Psoas muscle (tissue), 7 donors: ENCODE measurements at regions not wholly inside any gene's neighbourhood (a gene's known extent, or its start where the extent isn't known, plus 50 kb on each side); places are given as distances from the start of the nearest gene placed in this dataset.

Source experiments
- ATAC-seq, 4 donors: fragments of 200-7000 bp; cut with Tn5 transposase; one replicate each; pipeline ENCODE4 v1.9.1; 2020; ENCODE audit warnings: moderate library complexity in 3 of 4, mild to moderate bottlenecking in 2 of 4
- DNase-seq, 2 donors: peaks; one replicate each; pipeline ENCODE4 v3.0.0-alpha.2; 2020
- H3K27ac ChIP-seq: fragments of 200-600 bp; one replicate; pipeline ENCODE4 v1.8.0; 2022
- H3K27me3 ChIP-seq, 3 donors: fragments of 200-600 bp in 1 of 3; one replicate each; pipeline versions ENCODE4 v1.6.1 to v1.8.0; 2013 to 2022; ENCODE audit warnings: low read length in 2 of 3, mild to moderate bottlenecking in 2 of 3, moderate library complexity in 1 of 3; ENCODE audit not compliant: insufficient read depth in 3 of 3
- H3K36me3 ChIP-seq, 2 donors: fragments of 200-600 bp in 1 of 2; one replicate each; pipeline versions ENCODE4 v1.6.1 to v1.8.0; 2013 to 2022; ENCODE audit warnings: low read depth in 1 of 2, mild to moderate bottlenecking in 1 of 2, moderate library complexity in 1 of 2; ENCODE audit not compliant: insufficient read depth in 1 of 2
- H3K4me1 ChIP-seq: fragments of 200-600 bp; one replicate; pipeline ENCODE4 v1.8.0; 2022
- H3K4me3 ChIP-seq: fragments of 200-600 bp; one replicate; pipeline ENCODE4 v1.8.0; 2022; ENCODE audit warnings: mild to moderate bottlenecking
- H3K9me3 ChIP-seq: fragments of 200-600 bp; one replicate; pipeline ENCODE4 v1.8.0; 2022
- WGBS, 3 donors: extraction: QIAGEN DNeasy Blood & Tissue Kit; methylation state at CpG; one replicate each; pipeline versions ENCODE4 v1.1.6 to v1.1.7; 2013; 5-methylcytosine and 5-hydroxymethylcytosine counted together
- intact Hi-C, 2 donors: fragments of 100-400 bp; cut with DNase I; formaldehyde crosslinking; loops; one replicate each; pipeline versions ENCODE4 v1.11.0 to v1.14.2; 2022
- TF ChIP-seq, protein P1 (sequence below): fragments of 200-600 bp; IDR thresholded peaks from one replicate; pipeline ENCODE4 v1.8.0; 2022; ENCODE audit warnings: antibody characterized with exemption
- donor health status: healthy with polysubstance abuse.
- donor health status: DM: no; HTN: no; CAD: no; lungs with moderate emphysema.
- donor health status: Bipolar disorder and iron deficiency.
- donor health status: healthy.
- donor health status: DM: yes; HTN: yes; CAD: no.
- donor health status: DM: no; HTN: no; CAD: no.
- donor health status: DM: yes; HTN: yes; CAD: no.

GRCh38 chr4:137656661-137657060, 124.4 kb upstream of the PCDH18 start:
- intact Hi-C loops = no loop called here
- ATAC-seq (no peak), DNase-seq (no peak)
- Histone ChIP-seq H3K36me3 (no peaks in the 10 kb centered on the region), H3K4me1 (no peaks in the 10 kb centered on the region), H3K27ac (no peak overlapping the region), H3K27me3 (peaks cover 0 to 2% (median 0%) of the 10 kb centered on the region in 3 donors), H3K4me3 (no peak overlapping the region), H3K9me3 (no peaks in the 10 kb centered on the region)
- TF ChIP-seq, protein P1, sequence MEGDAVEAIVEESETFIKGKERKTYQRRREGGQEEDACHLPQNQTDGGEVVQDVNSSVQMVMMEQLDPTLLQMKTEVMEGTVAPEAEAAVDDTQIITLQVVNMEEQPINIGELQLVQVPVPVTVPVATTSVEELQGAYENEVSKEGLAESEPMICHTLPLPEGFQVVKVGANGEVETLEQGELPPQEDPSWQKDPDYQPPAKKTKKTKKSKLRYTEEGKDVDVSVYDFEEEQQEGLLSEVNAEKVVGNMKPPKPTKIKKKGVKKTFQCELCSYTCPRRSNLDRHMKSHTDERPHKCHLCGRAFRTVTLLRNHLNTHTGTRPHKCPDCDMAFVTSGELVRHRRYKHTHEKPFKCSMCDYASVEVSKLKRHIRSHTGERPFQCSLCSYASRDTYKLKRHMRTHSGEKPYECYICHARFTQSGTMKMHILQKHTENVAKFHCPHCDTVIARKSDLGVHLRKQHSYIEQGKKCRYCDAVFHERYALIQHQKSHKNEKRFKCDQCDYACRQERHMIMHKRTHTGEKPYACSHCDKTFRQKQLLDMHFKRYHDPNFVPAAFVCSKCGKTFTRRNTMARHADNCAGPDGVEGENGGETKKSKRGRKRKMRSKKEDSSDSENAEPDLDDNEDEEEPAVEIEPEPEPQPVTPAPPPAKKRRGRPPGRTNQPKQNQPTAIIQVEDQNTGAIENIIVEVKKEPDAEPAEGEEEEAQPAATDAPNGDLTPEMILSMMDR = no peak
- 80 to 86% (median 85%) methylated on average over 2 of the region's 2 CpGs for WGBS, 3 donors

DNA sequence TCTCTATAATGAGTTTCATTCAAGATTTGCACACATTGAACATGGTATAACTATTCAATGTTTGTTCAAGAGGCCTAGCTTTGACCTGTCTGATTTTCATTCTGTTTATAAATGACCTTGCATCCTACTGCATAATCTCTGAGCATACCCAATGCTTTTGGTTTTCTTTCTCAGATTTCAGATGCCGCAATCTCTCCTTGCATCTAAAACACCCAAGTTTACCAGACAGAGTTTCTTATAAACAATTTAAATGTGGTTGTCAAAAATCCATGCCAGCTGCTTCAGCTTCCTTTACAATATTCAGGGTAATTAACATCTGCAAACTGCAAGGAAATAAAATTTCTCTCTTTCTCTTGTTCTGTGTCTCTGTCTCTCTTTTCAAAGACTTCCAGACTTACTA, 123.0 kb upstream of the PCDH18 start:
- TF ChIP-seq, protein P1 = no peak
- Histone ChIP-seq H3K9me3 (no peaks in the 10 kb centered on the region), H3K4me1 (no peaks in the 10 kb centered on the region), H3K27me3 (peaks cover 0 to 2% (median 0%) of the 10 kb centered on the region in 3 donors), H3K4me3 (no peak overlapping the region), H3K27ac (no peak overlapping the region), H3K36me3 (no peaks in the 10 kb centered on the region)
- ATAC-seq (no peak), DNase-seq (no peak)
- intact Hi-C loops = no loop called here
- 93 to 96% (median 93%) methylated on average over 1 of the region's 1 CpG for WGBS, 3 donors

- 94 to 97% (median 96%) methylated on average over 3 of the region's 3 CpGs for WGBS, 3 donors
- H3K4me3 ChIP-seq = no peak overlapping the region
- no peaks in the 10 kb centered on the region for H3K27me3 ChIP-seq
- TF ChIP-seq, protein P1 = no peak
- H3K27ac ChIP-seq = no peak overlapping the region
- ATAC-seq (no peak), DNase-seq (no peak)
- H3K36me3 ChIP-seq = no peaks in the 10 kb centered on the region
- intact Hi-C loops = no loop called here
- no peaks in the 10 kb centered on the region for H3K4me1 ChIP-seq
- no peaks in the 10 kb centered on the region for H3K9me3 ChIP-seq
Measured at GRCh38 chr4:137651128-137651527, 118.8 kb upstream of the PCDH18 start.

- no peaks in the 10 kb centered on the region for H3K36me3 ChIP-seq
- H3K4me3 ChIP-seq = no peak overlapping the region
- WGBS, 3 donors = 97 to 98% (median 98%) methylated on average over 3 of the region's 3 CpGs
- H3K27me3 ChIP-seq = no peaks in the 10 kb centered on the region
- TF ChIP-seq, protein P1 = no peak
- H3K27ac ChIP-seq = no peak overlapping the region
- ATAC-seq (no peak), DNase-seq (no peak)
- H3K4me1 ChIP-seq = no peaks in the 10 kb centered on the region
- no peaks in the 10 kb centered on the region for H3K9me3 ChIP-seq
- intact Hi-C loops = no loop called here
Measured at GRCh38 chr4:137649711-137650450, 117.6 kb upstream of the PCDH18 start.

DNA sequence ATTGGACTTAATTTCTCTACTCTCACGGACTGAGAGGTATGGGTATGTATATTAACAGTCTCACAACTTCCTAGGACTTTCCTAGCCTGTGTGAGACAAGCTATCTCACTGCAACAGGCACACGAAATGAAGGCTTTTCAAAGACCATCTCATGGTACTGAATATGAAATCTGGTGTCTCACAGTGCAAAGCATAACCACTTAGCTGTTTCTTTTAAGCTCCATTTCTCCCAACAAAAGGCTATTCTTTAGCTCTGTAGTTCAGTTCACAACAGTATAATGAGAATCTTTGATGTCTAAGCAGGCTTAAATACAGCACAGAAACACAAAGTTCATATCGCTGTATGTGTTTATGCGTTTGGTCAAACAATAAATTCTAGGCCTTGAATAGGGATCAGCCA, 116.2 kb upstream of the PCDH18 start:
- no peaks in the 10 kb centered on the region for H3K9me3 ChIP-seq
- intact Hi-C loops = no loop called here
- no peaks in the 10 kb centered on the region for H3K27me3 ChIP-seq
- H3K4me3 ChIP-seq = no peak overlapping the region
- DNase-seq (no peak), ATAC-seq (no peak)
- 85 to 89% (median 87%) methylated on average over 4 of the region's 4 CpGs for WGBS, 3 donors
- no peak overlapping the region for H3K27ac ChIP-seq
- H3K36me3 ChIP-seq = no peaks in the 10 kb centered on the region
- TF ChIP-seq, protein P1 = no peak
- H3K4me1 ChIP-seq = no peaks in the 10 kb centered on the region
